Mucosa of rectum (tissue), 2 donors: ENCODE measurements at regions not wholly inside any gene's neighbourhood (a gene's known extent, or its start where the extent isn't known, plus 50 kb on each side); places are given as distances from the start of the nearest gene placed in this dataset.

ENCODE experiments used
- H3K27ac ChIP-seq, 2 donors: one replicate each; pipeline ENCODE4 v1.7.0; 2013; ENCODE audit warnings: inconsistent platforms in 2 of 2, low read depth in 2 of 2, low read length in 2 of 2
- H3K27me3 ChIP-seq, 2 donors: one replicate each; pipeline ENCODE4 v1.7.0; 2013; ENCODE audit warnings: low read length in 2 of 2; ENCODE audit not compliant: control insufficient read depth in 2 of 2, insufficient read depth in 2 of 2
- H3K36me3 ChIP-seq, 2 donors: one replicate each; pipeline ENCODE4 v1.7.0; 2013; ENCODE audit warnings: low read length in 2 of 2; ENCODE audit not compliant: control insufficient read depth in 2 of 2, insufficient read depth in 2 of 2
- H3K4me1 ChIP-seq, 2 donors: one replicate each; pipeline ENCODE4 v1.7.0; 2013; ENCODE audit warnings: low read length in 2 of 2, mild to moderate bottlenecking in 1 of 2; ENCODE audit not compliant: control insufficient read depth in 2 of 2, insufficient read depth in 2 of 2
- H3K4me3 ChIP-seq, 2 donors: one replicate each; pipeline ENCODE4 v1.7.0; 2013; ENCODE audit warnings: low read length in 2 of 2
- H3K9ac ChIP-seq, 2 donors: one replicate each; pipeline ENCODE4 v1.7.0; 2013; ENCODE audit warnings: low read length in 2 of 2, low read depth in 1 of 2, mild to moderate bottlenecking in 1 of 2
- H3K9me3 ChIP-seq, 2 donors: one replicate each; pipeline ENCODE4 v1.7.0; 2013; ENCODE audit warnings: low read length in 2 of 2; ENCODE audit not compliant: control insufficient read depth in 2 of 2
- donor health status: healthy.
- donor health status: Normal muscosa, but diverticular disease.

GRCh38 chr3:164458986-164459385, 619.3 kb downstream of the SI start:
- H3K27ac ChIP-seq, result no peak overlapping the region
- no peak overlapping the region for H3K9ac ChIP-seq
- no peak overlapping the region for H3K4me3 ChIP-seq
- H3K9me3 ChIP-seq, result no peaks in the 10 kb centered on the region
- H3K36me3 ChIP-seq, result no peaks in the 10 kb centered on the region
- no peaks in the 10 kb centered on the region for H3K27me3 ChIP-seq
- no peaks in the 10 kb centered on the region for H3K4me1 ChIP-seq

GRCh38 chr3:164453714-164454113, 624.6 kb downstream of the SI start:
- H3K9ac ChIP-seq, result no peak overlapping the region
- no peaks in the 10 kb centered on the region for H3K36me3 ChIP-seq
- no peaks in the 10 kb centered on the region for H3K4me1 ChIP-seq
- H3K27ac ChIP-seq, result no peak overlapping the region
- no peaks in the 10 kb centered on the region for H3K9me3 ChIP-seq
- no peak overlapping the region for H3K4me3 ChIP-seq
- H3K27me3 ChIP-seq, result no peaks in the 10 kb centered on the region

GRCh38 chr3:164452707-164453106, 625.6 kb downstream of the SI start:
- H3K9me3 ChIP-seq, result no peaks in the 10 kb centered on the region
- no peak overlapping the region for H3K4me3 ChIP-seq
- no peak overlapping the region for H3K27ac ChIP-seq
- H3K27me3 ChIP-seq, result no peaks in the 10 kb centered on the region
- no peaks in the 10 kb centered on the region for H3K4me1 ChIP-seq
- no peaks in the 10 kb centered on the region for H3K36me3 ChIP-seq
- no peak overlapping the region for H3K9ac ChIP-seq

- Histone ChIP-seq H3K36me3 (no peaks in the 10 kb centered on the region), H3K9me3 (no peaks in the 10 kb centered on the region), H3K27me3 (no peaks in the 10 kb centered on the region), H3K27ac (no peak overlapping the region), H3K4me3 (no peak overlapping the region), H3K9ac (no peak overlapping the region), H3K4me1 (no peaks in the 10 kb centered on the region)
Observed at GRCh38 chr3:164451072-164451910, 627.0 kb downstream of the SI start.

- Histone ChIP-seq H3K9me3 (no peaks in the 10 kb centered on the region), H3K27me3 (no peaks in the 10 kb centered on the region), H3K27ac (no peak overlapping the region), H3K4me1 (no peaks in the 10 kb centered on the region), H3K4me3 (no peak overlapping the region), H3K36me3 (no peaks in the 10 kb centered on the region), H3K9ac (no peak overlapping the region)
Observed at GRCh38 chr3:164450276-164450905, 627.9 kb downstream of the SI start.

- H3K4me1 ChIP-seq, result no peaks in the 10 kb centered on the region
- H3K27me3 ChIP-seq, result no peaks in the 10 kb centered on the region
- no peaks in the 10 kb centered on the region for H3K9me3 ChIP-seq
- H3K27ac ChIP-seq, result no peak overlapping the region
- H3K4me3 ChIP-seq, result no peak overlapping the region
- H3K36me3 ChIP-seq, result no peaks in the 10 kb centered on the region
- no peak overlapping the region for H3K9ac ChIP-seq
Observed at GRCh38 chr3:164419220-164419619, 659.1 kb downstream of the SI start.

- Histone ChIP-seq H3K27ac (no peak overlapping the region), H3K36me3 (no peaks in the 10 kb centered on the region), H3K9me3 (no peaks in the 10 kb centered on the region), H3K9ac (no peak overlapping the region), H3K4me1 (no peaks in the 10 kb centered on the region), H3K4me3 (no peak overlapping the region), H3K27me3 (no peaks in the 10 kb centered on the region)
Observed at GRCh38 chr3:164418414-164418813, 659.9 kb downstream of the SI start.

- Histone ChIP-seq H3K9ac (no peak overlapping the region), H3K4me1 (no peaks in the 10 kb centered on the region), H3K27ac (no peak overlapping the region), H3K36me3 (no peaks in the 10 kb centered on the region), H3K4me3 (no peak overlapping the region), H3K27me3 (no peaks in the 10 kb centered on the region), H3K9me3 (no peaks in the 10 kb centered on the region)
Observed at GRCh38 chr3:164417955-164418354, 660.3 kb downstream of the SI start.

- no peaks in the 10 kb centered on the region for H3K4me1 ChIP-seq
- no peaks in the 10 kb centered on the region for H3K9me3 ChIP-seq
- no peaks in the 10 kb centered on the region for H3K27me3 ChIP-seq
- no peak overlapping the region for H3K9ac ChIP-seq
- H3K27ac ChIP-seq, result no peak overlapping the region
- no peaks in the 10 kb centered on the region for H3K36me3 ChIP-seq
- no peak overlapping the region for H3K4me3 ChIP-seq
Observed at GRCh38 chr3:164416491-164417222, 661.6 kb downstream of the SI start.

- H3K27ac ChIP-seq, result no peak overlapping the region
- no peak overlapping the region for H3K4me3 ChIP-seq
- H3K36me3 ChIP-seq, result no peaks in the 10 kb centered on the region
- no peaks in the 10 kb centered on the region for H3K9me3 ChIP-seq
- no peak overlapping the region for H3K9ac ChIP-seq
- H3K27me3 ChIP-seq, result no peaks in the 10 kb centered on the region
- peaks cover 7 to 13% of the 10 kb centered on the region in 2 donors for H3K4me1 ChIP-seq
Observed at GRCh38 chr3:164408326-164408725, 670.0 kb downstream of the SI start.
